C4-2B (cell line): ENCODE measurements at regions not wholly inside any gene's neighbourhood (a gene's known extent, or its start where the extent isn't known, plus 50 kb on each side); places are given as distances from the start of the nearest gene placed in this dataset.

Experiments used
- CTCF ChIP-seq: fragments of 450-650 bp; conservative IDR thresholded peaks from 2 replicates; pipeline ENCODE4 v1.5.1; 2017; ENCODE audit warnings: mild to moderate bottlenecking
- ZFX ChIP-seq: fragments of 450-650 bp; IDR thresholded peaks from 2 replicates; pipeline ENCODE4 v1.6.1; 2017

DNA sequence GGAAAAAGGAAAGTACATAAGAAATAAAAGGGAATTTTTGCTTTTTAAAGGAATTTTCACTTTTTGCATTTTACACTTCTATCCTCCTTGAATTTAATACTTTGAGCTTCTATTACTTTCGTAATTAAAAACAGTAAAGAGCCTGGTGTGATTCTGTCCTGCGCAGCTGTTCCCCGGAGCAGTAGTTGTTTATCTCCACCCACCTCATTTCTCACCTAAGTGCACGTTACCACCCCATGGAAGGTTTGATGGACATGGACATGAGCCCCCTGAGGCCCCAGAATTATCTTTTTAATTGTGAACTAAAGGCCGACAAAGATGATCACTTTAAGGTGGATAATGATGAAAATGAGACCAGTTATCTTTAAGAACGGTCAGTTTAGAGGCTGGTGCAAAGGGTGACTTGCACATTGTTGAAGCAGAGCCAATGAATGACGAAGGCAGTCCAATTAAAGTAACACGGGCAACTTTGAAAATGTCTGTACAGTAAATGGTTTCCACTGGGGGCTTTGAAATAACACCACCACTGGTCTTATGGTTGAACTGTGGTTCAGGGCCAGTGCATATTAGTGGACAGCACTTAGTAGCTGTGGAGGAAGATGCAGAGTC, 52.1 kb upstream of the TEX13D start:
- TF ChIP-seq CTCF (no peak), ZFX (no peak)
